ENCODE measurements at regions not wholly inside any gene's neighbourhood (a gene's known extent, or its start where the extent isn't known, plus 50 kb on each side); places are given as distances from the start of the nearest gene placed in this dataset.

- Histone ChIP-seq H2BK12ac (ENCODE audit: low read depth, low read length) (no peak overlapping the region), H4K5ac (ENCODE audit: insufficient read length, low read depth, low read length) (no peak overlapping the region), H2AFZ (ENCODE audit: low read length) (no peak overlapping the region), H3K23ac (ENCODE audit: insufficient read length) (no peak overlapping the region), H2BK15ac (ENCODE audit: low read length) (no peak overlapping the region), H4K91ac (replicated peaks; ENCODE audit: insufficient read length, low read length) (no peak overlapping the region), H3K14ac (ENCODE audit: insufficient read length) (no peak overlapping the region), H3K79me2 (ENCODE audit: control insufficient read depth in 1 of 2, insufficient read depth in 2 of 2, low read length in 2 of 2) (no peaks in the 10 kb centered on the region), H4K8ac (ENCODE audit: extremely low read depth, insufficient read depth, low read length) (no peak overlapping the region), H2AK5ac (ENCODE audit: low read depth, low read length) (no peak overlapping the region), H2BK5ac (ENCODE audit: low read depth, low read length) (no peak overlapping the region), H2BK120ac (replicated peaks; ENCODE audit: low read depth, low read length) (no peak overlapping the region), H3K56ac (replicated peaks; ENCODE audit: insufficient read length, low read depth, low read length) (no peak overlapping the region), H3K23me2 (ENCODE audit: low read depth, low read length) (no peaks in the 10 kb centered on the region), H3K9ac (replicated peaks in 1 of 4; ENCODE audit: extremely low read depth in 1 of 4, low read depth in 3 of 4, low read length in 3 of 4) (no peak overlapping the region), H3K4me2 (ENCODE audit: insufficient read depth in 1 of 2, low read depth in 2 of 2, low read length in 2 of 2) (no peak overlapping the region), H3K18ac (ENCODE audit: extremely low read depth, low read length) (no peak overlapping the region), H2BK20ac (ENCODE audit: low read length) (no peak overlapping the region), H4K20me1 (replicated peaks in 1 of 2; ENCODE audit: control insufficient read depth in 1 of 2, insufficient read depth in 2 of 2, low read length in 2 of 2) (no peaks in the 10 kb centered on the region), H3K4me1 (replicated peaks in 1 of 4; ENCODE audit: control insufficient read depth in 3 of 4, insufficient read depth in 4 of 4, low read length in 3 of 4) (no peaks in the 10 kb centered on the region), H3K79me1 (ENCODE audit: low read depth, low read length) (no peaks in the 10 kb centered on the region), H3K27me3 (replicated peaks in 1 of 4; ENCODE audit: control insufficient read depth in 3 of 4, extremely low read depth in 1 of 4, insufficient read depth in 3 of 4, low read length in 3 of 4) (no peaks in the 10 kb centered on the region), H3K4me3 (ENCODE audit: extremely low read depth in 1 of 4, insufficient read depth in 2 of 4, low read depth in 3 of 4, low read length in 4 of 4) (no peak overlapping the region), H3K9me3 (ENCODE audit: insufficient read depth in 2 of 2, low read depth in 1 of 2, low read length in 1 of 2) (no peaks in the 10 kb centered on the region), H3K36me3 (ENCODE audit: control insufficient read depth in 2 of 4, insufficient read depth in 4 of 4, low read length in 3 of 4) (no peaks in the 10 kb centered on the region), H3K27ac (ENCODE audit: low read depth, low read length) (no peak overlapping the region), H3K4ac (replicated peaks; ENCODE audit: insufficient read length, low read depth, low read length) (no peak overlapping the region)
- no peak for FAIRE-seq
- TF ChIP-seq POLR2A (IDR thresholded peaks at IDR 0.05; ENCODE audit: control extremely low read depth in 1 of 2, low read depth in 2 of 2, low read length in 2 of 2): no peak
- no peak for TF ChIP-seq EZH2 (IDR thresholded peaks at IDR 0.05; ENCODE audit: low read depth, low read length, severe bottlenecking)
- peak; percentile 5 to 66 (median 53) for TF ChIP-seq CTCF (IDR thresholded peaks at IDR 0.05; ENCODE audit: control extremely low read depth in 1 of 3, insufficient read depth in 1 of 3, low read depth in 1 of 3, low read length in 3 of 3)
- TF ChIP-seq SIRT6 (IDR thresholded peaks at IDR 0.05; ENCODE audit: low read length): no peak
- peak; percentile 65 to 75 for TF ChIP-seq RAD21 (IDR thresholded peaks at IDR 0.05 in 1 of 2, conservative IDR thresholded peaks at IDR 0.05 in 1 of 2; ENCODE audit: low read depth in 2 of 2, low read length in 2 of 2)
- WGBS, 2 experiments (ENCODE audit: extremely low coverage in 1 of 2, insufficient coverage in 1 of 2, insufficient read length in 1 of 2, insufficient replicate concordance in 2 of 2, low coverage in 1 of 2, low lambda C conversion rate in 2 of 2, missing lambda C conversion rate in 1 of 2): 85% methylated on average over 4 of the region's 4 CpGs; no CpG with 5 or more reads in 1 of the 2 experiments
- no peak for DNase-seq (ENCODE audit: low read depth in 1 of 2, low spot score in 2 of 2)
- CTCF ChIA-PET (ENCODE audit: partially characterized antibody): interaction anchor here (0.6 to 3.7 kb wide), 27 partner anchors 13 to 486 kb away, joined by 3 to 28 read pairs (median 4); no protein-coding TSS in a partner anchor
- POLR2A ChIA-PET (ENCODE audit: partially characterized antibody): no interaction called here
Observed at GRCh38 chr5:38751103-38751502, 94.7 kb upstream of the OSMR start.

Data from H1 (cell line).